ENCODE measurements at regions not wholly inside any gene's neighbourhood (a gene's known extent, or its start where the extent isn't known, plus 50 kb on each side); places are given as distances from the start of the nearest gene placed in this dataset.

GRCh38 chr2:64770137-64770780 lies 116.5 kb upstream of the SERTAD2 start:
- no peak for DNase-seq

GRCh38 chr2:64770781-64771334 lies 117.1 kb upstream of the SERTAD2 start:
- DNase-seq = no peak

GRCh38 chr2:64771737-64772136 lies 118.0 kb upstream of the SERTAD2 start:
- no peak for DNase-seq

- DNase-seq = no peak
These were observed 119.9 kb upstream of the SERTAD2 start for GRCh38 chr2:64773461-64774118.

GRCh38 chr2:64777841-64778240 lies 124.1 kb upstream of the SERTAD2 start:
- no peak for DNase-seq

GRCh38 chr2:64779117-64779690 lies 125.5 kb upstream of the SERTAD2 start:
- no peak for DNase-seq

GRCh38 chr2:64780041-64780440 lies 126.3 kb upstream of the SERTAD2 start:
- no peak for DNase-seq

GRCh38 chr2:64781711-64782390 lies 128.1 kb upstream of the SERTAD2 start:
- no peak for DNase-seq

GRCh38 chr2:64784168-64785061 lies 130.7 kb upstream of the SERTAD2 start:
- no peak for DNase-seq

- no peak for DNase-seq
These were observed 131.5 kb upstream of the SERTAD2 start for GRCh38 chr2:64785245-64785644.

GRCh38 chr2:64786343-64787018 lies 132.8 kb upstream of the SERTAD2 start:
- no peak for DNase-seq

GRCh38 chr2:64787019-64787365 lies 133.3 kb upstream of the SERTAD2 start:
- no peak for DNase-seq

- no peak for DNase-seq
These were observed 134.0 kb upstream of the SERTAD2 start for GRCh38 chr2:64787698-64788097.

- DNase-seq = no peak
These were observed 136.0 kb upstream of the SERTAD2 start for GRCh38 chr2:64789466-64790320.

GRCh38 chr2:64792300-64792699 lies 138.6 kb upstream of the SERTAD2 start:
- DNase-seq = no peak

GRCh38 chr2:64792995-64793639 lies 139.4 kb upstream of the SERTAD2 start:
- no peak for DNase-seq

- no peak for DNase-seq
These were observed 140.0 kb upstream of the SERTAD2 start for GRCh38 chr2:64793701-64794100.

GRCh38 chr2:64794426-64794995 lies 140.8 kb upstream of the SERTAD2 start:
- no peak for DNase-seq

GRCh38 chr2:64795024-64795592 lies 141.4 kb upstream of the SERTAD2 start:
- DNase-seq = no peak

- DNase-seq = no peak
These were observed 143.2 kb upstream of the SERTAD2 start for GRCh38 chr2:64796926-64797325.
